ENCODE measurements at regions not wholly inside any gene's neighbourhood (a gene's known extent, or its start where the extent isn't known, plus 50 kb on each side); places are given as distances from the start of the nearest gene placed in this dataset.

DNA sequence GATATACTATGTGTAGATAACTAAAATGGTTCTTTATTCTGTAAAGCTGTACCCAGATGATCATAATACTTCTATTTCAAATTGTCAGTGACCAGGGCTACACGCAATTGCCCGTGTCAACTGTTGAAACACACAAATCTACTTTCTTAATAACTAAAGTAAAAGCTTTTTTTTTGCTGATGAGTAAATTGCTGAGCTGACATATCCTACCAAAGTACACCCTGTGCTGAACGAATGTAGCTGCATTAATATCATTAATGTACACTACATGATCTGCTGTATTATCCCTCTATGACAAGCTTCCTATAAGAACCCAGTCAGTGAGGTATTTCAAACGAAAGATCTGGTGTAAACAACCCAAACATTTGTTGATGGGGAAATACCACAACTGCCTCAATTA, 827.2 kb upstream of the ATXN8OS start:
- no peak overlapping the region for H3K4me3 ChIP-seq (ENCODE audit: insufficient read depth, low read length, poor library complexity, severe bottlenecking)
- no peaks in the 10 kb centered on the region for H3K27me3 ChIP-seq (ENCODE audit: low read length)
- no peak overlapping the region for H3K4me2 ChIP-seq (ENCODE audit: low read depth, low read length, poor library complexity, severe bottlenecking)
- H3K9me2 ChIP-seq (replicated peaks; ENCODE audit: insufficient read depth, low read length) = no peaks in the 10 kb centered on the region
- peak overlapping the region; percentile 37 for H2AFZ ChIP-seq (ENCODE audit: low read depth, low read length, severe bottlenecking)
- H3K79me2 ChIP-seq (ENCODE audit: insufficient read depth, low read length) = no peaks in the 10 kb centered on the region
- no peaks in the 10 kb centered on the region for H3F3A ChIP-seq (ENCODE audit: insufficient read depth)
- no peaks in the 10 kb centered on the region for H3K9me3 ChIP-seq (ENCODE audit: insufficient read depth, low read length)
- H3K27ac ChIP-seq (ENCODE audit: low read depth, low read length) = no peak overlapping the region
- H4K20me1 ChIP-seq (ENCODE audit: low read depth, low read length) = no peaks in the 10 kb centered on the region
- no peak for TF ChIP-seq EZH2phosphoT487 (conservative IDR thresholded peaks at IDR 0.05; ENCODE audit: low read length)
- no peaks in the 10 kb centered on the region for H3K36me3 ChIP-seq (ENCODE audit: low read length)
- H3K9ac ChIP-seq (ENCODE audit: low read length) = no peak overlapping the region

DNA sequence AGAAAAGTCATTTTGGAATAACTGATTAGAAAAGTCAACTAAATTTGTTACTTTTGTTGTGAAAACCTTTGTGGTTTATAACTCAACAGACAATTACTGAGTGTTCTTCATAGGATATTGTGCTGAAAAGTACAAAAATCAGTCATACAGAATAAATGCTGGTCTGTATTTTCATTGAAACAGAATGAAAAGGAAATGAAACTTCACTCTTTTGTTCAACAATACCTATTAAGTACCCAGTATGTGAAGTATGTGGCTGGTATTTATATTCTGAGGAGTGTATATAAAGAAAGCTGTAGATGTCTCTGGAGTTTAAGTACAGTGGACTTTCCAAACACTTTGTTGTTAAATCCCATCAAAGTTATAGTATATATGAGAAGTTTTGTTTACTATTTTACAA, 828.4 kb upstream of the ATXN8OS start:
- H4K20me1 ChIP-seq (ENCODE audit: low read depth, low read length) = no peaks in the 10 kb centered on the region
- no peaks in the 10 kb centered on the region for H3K9me3 ChIP-seq (ENCODE audit: insufficient read depth, low read length)
- H3K9me2 ChIP-seq (replicated peaks; ENCODE audit: insufficient read depth, low read length) = no peaks in the 10 kb centered on the region
- no peaks in the 10 kb centered on the region for H3K79me2 ChIP-seq (ENCODE audit: insufficient read depth, low read length)
- no peak overlapping the region for H3K9ac ChIP-seq (ENCODE audit: low read length)
- no peak overlapping the region for H3K4me2 ChIP-seq (ENCODE audit: low read depth, low read length, poor library complexity, severe bottlenecking)
- TF ChIP-seq EZH2phosphoT487 (conservative IDR thresholded peaks at IDR 0.05; ENCODE audit: low read length) (no peak), CTCF (IDR thresholded peaks at IDR 0.05; ENCODE audit: insufficient read depth, low read length, poor library complexity, severe bottlenecking) (no peak)
- no peak overlapping the region for H3K27ac ChIP-seq (ENCODE audit: low read depth, low read length)
- H2AFZ ChIP-seq (ENCODE audit: low read depth, low read length, severe bottlenecking) = peak overlapping the region; percentile 27
- H3K27me3 ChIP-seq (ENCODE audit: low read length) = no peaks in the 10 kb centered on the region
- no peak overlapping the region for H3K4me3 ChIP-seq (ENCODE audit: insufficient read depth, low read length, poor library complexity, severe bottlenecking)
- no peaks in the 10 kb centered on the region for H3F3A ChIP-seq (ENCODE audit: insufficient read depth)
- H3K36me3 ChIP-seq (ENCODE audit: low read length) = no peaks in the 10 kb centered on the region

DNA sequence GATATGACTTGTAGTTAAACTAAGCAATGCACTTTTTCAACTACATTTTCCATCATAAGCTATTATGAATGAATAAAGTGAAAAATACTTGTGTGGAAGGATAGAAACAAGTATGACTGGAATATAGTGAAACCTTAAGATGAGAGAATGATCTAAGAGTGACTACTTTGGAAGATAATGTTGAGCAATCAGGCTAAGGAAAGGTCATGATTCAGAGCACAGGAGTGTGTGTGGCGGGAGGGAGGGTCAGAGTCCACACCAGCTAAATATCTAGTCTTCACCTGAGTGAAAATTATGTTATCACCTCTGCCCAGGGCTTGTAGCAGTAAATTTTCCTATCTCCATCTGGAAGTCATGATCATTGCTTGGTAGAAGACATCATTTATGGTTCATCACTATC, 833.4 kb upstream of the ATXN8OS start:
- Histone ChIP-seq H3K9me3 (ENCODE audit: insufficient read depth, low read length) (no peaks in the 10 kb centered on the region), H3K4me3 (ENCODE audit: insufficient read depth, low read length, poor library complexity, severe bottlenecking) (no peak overlapping the region), H3F3A (ENCODE audit: insufficient read depth) (no peaks in the 10 kb centered on the region), H3K9ac (ENCODE audit: low read length) (no peak overlapping the region), H3K36me3 (ENCODE audit: low read length) (no peaks in the 10 kb centered on the region), H3K79me2 (ENCODE audit: insufficient read depth, low read length) (no peaks in the 10 kb centered on the region), H3K27me3 (ENCODE audit: low read length) (no peaks in the 10 kb centered on the region), H4K20me1 (ENCODE audit: low read depth, low read length) (no peaks in the 10 kb centered on the region), H2AFZ (ENCODE audit: low read depth, low read length, severe bottlenecking) (no peak overlapping the region), H3K27ac (ENCODE audit: low read depth, low read length) (no peak overlapping the region), H3K4me2 (ENCODE audit: low read depth, low read length, poor library complexity, severe bottlenecking) (no peak overlapping the region), H3K9me2 (replicated peaks; ENCODE audit: insufficient read depth, low read length) (no peaks in the 10 kb centered on the region)
- TF ChIP-seq CTCF (IDR thresholded peaks at IDR 0.05; ENCODE audit: insufficient read depth, low read length, poor library complexity, severe bottlenecking) (no peak), EZH2phosphoT487 (conservative IDR thresholded peaks at IDR 0.05; ENCODE audit: low read length) (no peak)

GRCh38 chr13:69264362-69265334, 843.0 kb upstream of the ATXN8OS start:
- H3K9me3 ChIP-seq (ENCODE audit: insufficient read depth, low read length) = peaks cover 8% of the 10 kb centered on the region; the same call in 1 of the 2 replicates
- no peaks in the 10 kb centered on the region for H3K9me2 ChIP-seq (replicated peaks; ENCODE audit: insufficient read depth, low read length)
- H3K4me2 ChIP-seq (ENCODE audit: low read depth, low read length, poor library complexity, severe bottlenecking) = no peak overlapping the region
- no peak overlapping the region for H3K9ac ChIP-seq (ENCODE audit: low read length)
- TF ChIP-seq CTCF (IDR thresholded peaks at IDR 0.05; ENCODE audit: insufficient read depth, low read length, poor library complexity, severe bottlenecking) = no peak
- no peak for TF ChIP-seq EZH2phosphoT487 (conservative IDR thresholded peaks at IDR 0.05; ENCODE audit: low read length)
- no peak overlapping the region for H3K27ac ChIP-seq (ENCODE audit: low read depth, low read length)
- H4K20me1 ChIP-seq (ENCODE audit: low read depth, low read length) = no peaks in the 10 kb centered on the region
- H3K79me2 ChIP-seq (ENCODE audit: insufficient read depth, low read length) = no peaks in the 10 kb centered on the region
- H2AFZ ChIP-seq (ENCODE audit: low read depth, low read length, severe bottlenecking) = peak overlapping the region; percentile 27
- H3K27me3 ChIP-seq (ENCODE audit: low read length) = no peaks in the 10 kb centered on the region
- no peaks in the 10 kb centered on the region for H3K36me3 ChIP-seq (ENCODE audit: low read length)
- H3F3A ChIP-seq (ENCODE audit: insufficient read depth) = no peaks in the 10 kb centered on the region
- H3K4me3 ChIP-seq (ENCODE audit: insufficient read depth, low read length, poor library complexity, severe bottlenecking) = no peak overlapping the region
